Right cardiac atrium (tissue), 5 donors: ENCODE measurements at regions not wholly inside any gene's neighbourhood (a gene's known extent, or its start where the extent isn't known, plus 50 kb on each side); places are given as distances from the start of the nearest gene placed in this dataset.
"Not testable (repeated sequence)": the region's sequence is repeated elsewhere in the genome, so short reads cannot be mapped to it uniquely, and the experiment has no call there.

Source experiments
- ATAC-seq, 2 donors: fragments of 200-7000 bp; cut with Tn5 transposase; one replicate each; pipeline versions ENCODE4 v1.8.0 to v1.9.1; 2020; ENCODE audit warnings: moderate library complexity in 2 of 2, mild to moderate bottlenecking in 1 of 2
- DNase-seq, 3 donors: peaks; one replicate each; pipeline ENCODE4 v3.0.0-alpha.2; 2020
- H3K27ac ChIP-seq: one replicate; pipeline ENCODE4 v1.5.1; 2013; ENCODE audit warnings: mild to moderate bottlenecking, low read length, control low read depth, moderate library complexity
- H3K27me3 ChIP-seq: one replicate; pipeline ENCODE4 v1.6.1; 2013; ENCODE audit not compliant: control insufficient read depth, insufficient read depth
- H3K4me1 ChIP-seq: one replicate; pipeline ENCODE4 v1.6.1; 2013; ENCODE audit warnings: low read length; ENCODE audit not compliant: control insufficient read depth, insufficient read depth
- H3K4me3 ChIP-seq: one replicate; pipeline ENCODE4 v1.5.1; 2013; ENCODE audit warnings: low read length, control low read depth
- H3K9me3 ChIP-seq: one replicate; pipeline ENCODE4 v1.6.1; 2013; ENCODE audit warnings: low read length; ENCODE audit not compliant: control insufficient read depth
- WGBS: extraction: QIAGEN DNeasy Blood & Tissue Kit; methylation state at CpG from one replicate; pipeline ENCODE4 v1.1.7; 2013; 5-methylcytosine and 5-hydroxymethylcytosine counted together
- intact Hi-C, 4 donors: fragments of 100-400 bp; cut with DNase I; formaldehyde crosslinking; loops; one replicate each; pipeline versions ENCODE4 v1.11.0 to v1.14.0; 2022 to 2023
- donor health status: healthy with polysubstance abuse.
- donor health status: DM: no; HTN: yes; CAD: no.
- donor health status: DM: no; HTN: no; CAD: no.
- donor health status: DM: no; HTN: yes; CAD: no; lungs with severe emphysema.
- donor health status: DM: yes; HTN: yes; CAD: no.

GRCh38 chr3:167051421-167051820 is 328.7 kb downstream of the ZBBX start:
- H3K27ac ChIP-seq, result no peak overlapping the region
- H3K4me1 ChIP-seq, result no peaks in the 10 kb centered on the region
- H3K27me3 ChIP-seq, result no peaks in the 10 kb centered on the region
- no peaks in the 10 kb centered on the region for H3K9me3 ChIP-seq
- no peak for DNase-seq
- no peak for ATAC-seq
- 63% methylated on average over 4 of the region's 4 CpGs for WGBS
- no peak overlapping the region for H3K4me3 ChIP-seq
- intact Hi-C loops, result no loop called here

- Histone ChIP-seq H3K9me3 (no peaks in the 10 kb centered on the region), H3K27ac (no peak overlapping the region), H3K4me3 (no peak overlapping the region), H3K27me3 (no peaks in the 10 kb centered on the region), H3K4me1 (no peaks in the 10 kb centered on the region)
- DNase-seq (no peak), ATAC-seq (no peak)
- WGBS, result 49% methylated on average over 2 of the region's 2 CpGs
- intact Hi-C loops, result no loop called here
These were observed 346.2 kb downstream of the ZBBX start for GRCh38 chr3:167033866-167034265.

GRCh38 chr3:167032267-167032876 is 347.7 kb downstream of the ZBBX start:
- ATAC-seq, result no peak
- DNase-seq, result no peak
- 26% methylated on average over 5 of the region's 5 CpGs for WGBS
- H3K27me3 ChIP-seq, result no peaks in the 10 kb centered on the region
- H3K4me1 ChIP-seq, result no peaks in the 10 kb centered on the region
- no peak overlapping the region for H3K4me3 ChIP-seq
- H3K9me3 ChIP-seq, result no peaks in the 10 kb centered on the region
- intact Hi-C loops, result no loop called here
- H3K27ac ChIP-seq, result no peak overlapping the region

DNA sequence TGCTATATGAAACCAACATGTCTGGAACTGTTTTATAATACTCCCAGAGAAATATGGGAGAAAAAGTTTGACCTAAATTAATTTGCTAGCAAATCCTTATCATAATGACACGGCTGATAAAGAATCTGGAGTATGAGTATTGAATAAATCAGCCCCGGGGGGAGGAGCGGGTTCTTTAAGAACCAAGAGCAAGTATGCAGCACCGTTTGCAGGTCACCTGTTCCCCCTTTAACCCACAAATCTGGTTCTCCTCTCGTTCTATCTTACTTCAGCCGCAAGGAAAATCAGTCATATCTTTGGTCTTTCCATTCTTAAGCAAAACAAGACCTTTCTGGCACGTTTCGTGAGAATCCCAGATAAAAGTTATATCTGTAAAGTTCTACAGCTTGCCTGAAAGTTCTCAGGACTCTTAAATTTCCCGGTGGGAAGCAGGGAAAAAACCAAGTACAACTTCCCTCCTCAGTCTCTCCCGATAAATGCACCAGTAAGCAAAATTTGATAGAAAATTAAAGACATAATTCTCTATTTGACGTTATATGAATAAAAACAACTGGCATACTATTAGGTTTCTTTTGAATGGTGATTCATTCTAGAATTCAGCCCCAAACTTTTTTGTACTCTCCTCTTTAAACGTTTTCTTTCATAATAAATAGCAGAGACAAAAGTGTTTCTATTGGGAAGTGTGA is 348.6 kb downstream of the ZBBX start:
- WGBS, result 34% methylated on average over 12 of the region's 12 CpGs
- no peak for DNase-seq
- ATAC-seq, result no peak
- no peaks in the 10 kb centered on the region for H3K9me3 ChIP-seq
- no peaks in the 10 kb centered on the region for H3K27me3 ChIP-seq
- no peaks in the 10 kb centered on the region for H3K4me1 ChIP-seq
- peak overlapping the region; percentile 15 for H3K4me3 ChIP-seq
- no peak overlapping the region for H3K27ac ChIP-seq
- intact Hi-C loops, result no loop called here

- no peaks in the 10 kb centered on the region for H3K9me3 ChIP-seq
- no peak for DNase-seq
- H3K27ac ChIP-seq, result no peak overlapping the region
- no peak overlapping the region for H3K4me3 ChIP-seq
- no peak for ATAC-seq
- H3K27me3 ChIP-seq, result no peaks in the 10 kb centered on the region
- intact Hi-C loops, result no loop called here
- WGBS, result 60% methylated on average over 4 of the region's 4 CpGs
- no peaks in the 10 kb centered on the region for H3K4me1 ChIP-seq
These were observed 349.9 kb downstream of the ZBBX start for GRCh38 chr3:167030082-167030725.

GRCh38 chr3:167019503-167019902 is 360.6 kb downstream of the ZBBX start:
- H3K27ac ChIP-seq, H3K4me1 ChIP-seq, H3K9me3 ChIP-seq, intact Hi-C loops, DNase-seq, H3K27me3 ChIP-seq, ATAC-seq, H3K4me3 ChIP-seq: not testable (repeated sequence)
- 86% methylated on average over 2 of the region's 2 CpGs for WGBS

- H3K9me3 ChIP-seq, intact Hi-C loops, H3K4me1 ChIP-seq, H3K27me3 ChIP-seq, H3K27ac ChIP-seq, ATAC-seq, H3K4me3 ChIP-seq: not testable (repeated sequence)
- 94% methylated on average over 34 of the region's 34 CpGs for whole genome bisulfite sequencing
- peak; percentile 12 to 58 (median 33) for DNase-seq
These were observed 361.4 kb downstream of the ZBBX start for GRCh38 chr3:167018591-167019111.

GRCh38 chr3:167012691-167013090 is 367.4 kb downstream of the ZBBX start:
- intact Hi-C loops, result no loop called here
- Histone ChIP-seq H3K9me3 (no peaks in the 10 kb centered on the region), H3K27me3 (no peaks in the 10 kb centered on the region), H3K27ac (no peak overlapping the region), H3K4me3 (no peak overlapping the region), H3K4me1 (no peaks in the 10 kb centered on the region)
- WGBS, result 76% methylated on average over 1 of the region's 1 CpG
- DNase-seq, result no peak
- no peak for ATAC-seq

- Histone ChIP-seq H3K27ac (no peak overlapping the region), H3K4me1 (no peaks in the 10 kb centered on the region), H3K4me3 (no peak overlapping the region), H3K9me3 (no peaks in the 10 kb centered on the region), H3K27me3 (no peaks in the 10 kb centered on the region)
- intact Hi-C loops, result no loop called here
- DNase-seq, result no peak
- ATAC-seq, result no peak
These were observed 371.3 kb downstream of the ZBBX start for GRCh38 chr3:167008791-167009190.

- Histone ChIP-seq H3K9me3 (peaks cover 4% of the 10 kb centered on the region), H3K27me3 (no peaks in the 10 kb centered on the region), H3K4me3 (no peak overlapping the region), H3K4me1 (no peaks in the 10 kb centered on the region), H3K27ac (no peak overlapping the region)
- intact Hi-C loops, result no loop called here
- ATAC-seq (no peak), DNase-seq (no peak)
- 89% methylated on average over 4 of the region's 4 CpGs for WGBS
These were observed 378.7 kb downstream of the ZBBX start for GRCh38 chr3:167001374-167001773.

- Histone ChIP-seq H3K4me3 (no peak overlapping the region), H3K27me3 (no peaks in the 10 kb centered on the region), H3K4me1 (no peaks in the 10 kb centered on the region), H3K27ac (no peak overlapping the region), H3K9me3 (no peaks in the 10 kb centered on the region)
- ATAC-seq (no peak), DNase-seq (no peak)
- WGBS, result 60% methylated on average over 2 of the region's 2 CpGs
- intact Hi-C loops, result no loop called here
These were observed 387.0 kb downstream of the ZBBX start for GRCh38 chr3:166993015-166993630.
